Renal cortex interstitium (tissue), 11 donors: ENCODE measurements at regions not wholly inside any gene's neighbourhood (a gene's known extent, or its start where the extent isn't known, plus 50 kb on each side); places are given as distances from the start of the nearest gene placed in this dataset.
"Not testable (repeated sequence)": the region's sequence is repeated elsewhere in the genome, so short reads cannot be mapped to it uniquely, and the experiment has no call there.

Source experiments
- DNase-seq, 11 donors: peaks; one replicate each; pipeline ENCODE4 v3.0.0-alpha.2; 2013; ENCODE audit warnings: low read depth in 9 of 11, low spot score in 4 of 11; ENCODE audit errors: extremely low read depth in 1 of 11

GRCh38 chr6:86153521-86153920 is 510.8 kb upstream of the SYNCRIP start:
- DNase-seq, result no peak

DNA sequence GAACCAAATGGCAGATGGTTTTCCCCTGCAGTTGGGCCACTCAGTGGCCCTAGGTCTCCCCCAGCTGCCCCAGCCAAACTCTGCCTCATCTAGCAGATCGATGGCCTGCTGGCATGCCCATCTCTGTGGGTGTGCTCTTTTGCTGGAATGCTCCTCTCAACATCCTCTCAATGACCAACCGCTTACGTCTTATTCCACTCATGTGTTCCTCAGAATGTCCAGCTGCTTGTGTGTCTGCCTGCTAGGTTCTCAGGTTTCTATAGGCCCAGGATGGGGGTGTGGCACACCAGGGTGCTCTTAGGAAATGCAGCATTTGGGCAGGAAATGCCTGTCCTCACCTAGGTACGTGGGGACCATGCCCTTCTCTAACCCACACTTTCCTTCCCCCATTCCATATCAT is 509.9 kb upstream of the SYNCRIP start:
- DNase-seq, result no peak

DNA sequence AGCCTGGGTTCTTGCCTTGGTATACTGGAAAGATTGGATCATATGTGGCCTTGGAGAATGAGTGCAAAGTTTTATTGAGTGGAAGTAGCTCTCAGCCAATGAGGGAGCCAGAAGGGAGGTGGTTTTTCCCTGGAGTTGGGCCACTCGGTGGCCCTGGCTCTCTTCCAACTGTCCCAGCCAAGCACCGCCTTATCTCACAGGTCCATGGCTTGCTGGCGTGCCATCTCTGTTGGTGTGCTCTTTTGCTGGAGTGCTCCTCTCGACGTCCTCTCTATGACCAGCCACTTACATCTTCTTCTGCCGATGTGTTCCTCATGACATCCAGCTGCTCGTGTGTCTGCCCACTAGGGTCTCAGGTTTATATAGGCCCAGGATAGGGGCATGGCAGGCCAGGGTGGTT is 505.9 kb upstream of the SYNCRIP start:
- DNase-seq, result no peak

- no peak for DNase-seq
These were observed 505.2 kb upstream of the SYNCRIP start for GRCh38 chr6:86147859-86148258.

GRCh38 chr6:86147311-86147710 is 504.6 kb upstream of the SYNCRIP start:
- no peak for DNase-seq

DNA sequence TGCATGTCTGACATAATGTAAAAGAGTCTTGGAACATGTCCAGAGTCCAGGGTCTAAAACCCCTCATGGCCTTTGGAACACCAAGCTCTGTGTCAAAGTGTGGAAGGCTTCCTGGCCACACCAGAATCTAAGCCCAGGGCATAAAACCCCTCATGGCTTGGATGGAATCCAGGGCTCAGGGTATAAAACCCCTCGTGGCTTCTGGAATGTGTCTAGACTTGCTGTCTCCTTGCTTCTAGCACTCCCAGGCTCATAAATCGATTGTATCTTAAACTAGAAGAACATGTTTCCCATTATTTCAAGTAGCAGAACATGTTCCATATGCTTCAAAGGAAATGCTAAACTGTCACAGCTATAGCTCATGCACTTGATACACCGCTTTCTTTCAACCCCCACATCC is 504.1 kb upstream of the SYNCRIP start:
- DNase-seq, result peak in 9 of 11 donors; percentile 13 to 42 (median 32)

- no peak for DNase-seq
These were observed 499.6 kb upstream of the SYNCRIP start for GRCh38 chr6:86142326-86142725.

DNA sequence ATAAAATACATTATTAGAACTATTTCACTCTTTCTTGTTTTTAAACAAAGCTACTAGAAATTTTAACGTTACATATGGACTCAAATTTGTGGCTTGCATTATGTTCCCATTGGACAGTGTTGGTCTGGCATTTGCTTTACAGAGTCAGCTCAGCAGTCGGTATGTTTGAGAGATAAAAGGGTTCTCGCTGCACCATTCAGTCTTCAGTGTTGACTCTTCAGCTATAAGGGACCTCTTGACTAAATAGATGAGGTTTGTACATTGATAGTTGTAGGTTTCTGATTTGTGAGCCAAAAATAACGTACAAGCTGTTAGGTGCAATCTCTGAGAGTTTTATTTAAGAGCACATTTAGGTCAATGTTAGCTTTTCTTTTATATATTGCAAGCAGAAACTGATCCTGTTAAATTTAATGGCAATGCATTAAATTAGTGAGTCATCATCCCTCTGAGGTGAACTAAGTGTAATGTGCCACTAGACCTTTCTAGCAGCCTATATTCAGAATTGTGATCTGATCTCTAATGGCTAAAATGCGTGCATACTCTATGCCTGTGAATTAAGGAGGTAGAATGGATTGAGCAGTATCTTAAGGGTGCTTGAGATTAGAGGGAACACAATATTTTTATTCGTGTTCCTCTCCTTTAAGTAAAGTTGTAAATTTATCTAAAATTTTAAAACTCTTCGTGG is 485.6 kb upstream of the SYNCRIP start:
- DNase-seq, result no peak

DNA sequence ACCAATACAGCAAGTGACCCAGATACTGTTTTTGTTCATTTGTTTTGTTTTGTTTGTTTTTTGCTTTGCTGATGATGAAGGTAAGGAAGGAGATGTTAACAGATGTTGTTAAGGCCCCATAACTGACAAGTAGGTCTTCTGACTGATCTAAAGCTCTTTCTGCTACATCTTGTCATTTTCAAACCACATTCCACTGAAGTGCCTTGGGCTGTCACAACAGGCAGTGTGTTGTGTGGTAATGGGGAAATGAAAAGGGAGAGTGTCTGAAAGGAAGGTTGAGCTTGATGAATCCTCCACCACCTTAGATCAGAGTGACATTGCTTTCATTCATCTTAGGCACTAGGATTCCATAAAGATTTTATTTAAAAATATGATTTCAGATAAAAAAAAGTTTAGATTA is 479.4 kb upstream of the SYNCRIP start:
- no peak for DNase-seq

DNA sequence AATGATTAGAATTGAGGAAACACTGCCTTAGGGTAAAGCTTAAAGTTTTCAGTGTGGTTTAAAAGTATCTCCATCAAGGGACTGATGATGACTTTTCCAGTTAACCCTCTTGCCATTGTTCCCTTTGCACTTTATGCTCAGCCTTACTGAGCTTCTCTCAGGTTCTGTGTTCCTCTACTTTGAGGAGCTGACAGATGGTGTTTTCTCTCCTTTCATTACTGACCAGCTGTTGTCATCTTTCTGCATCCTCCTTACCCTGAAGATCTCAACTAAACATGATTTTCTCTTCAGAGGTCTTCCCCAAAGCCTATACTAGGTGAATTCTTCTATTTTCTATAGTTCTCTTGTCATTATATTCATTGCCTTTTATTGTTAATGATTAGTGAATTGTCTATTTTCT is 475.6 kb upstream of the SYNCRIP start:
- DNase-seq, result no peak

DNA sequence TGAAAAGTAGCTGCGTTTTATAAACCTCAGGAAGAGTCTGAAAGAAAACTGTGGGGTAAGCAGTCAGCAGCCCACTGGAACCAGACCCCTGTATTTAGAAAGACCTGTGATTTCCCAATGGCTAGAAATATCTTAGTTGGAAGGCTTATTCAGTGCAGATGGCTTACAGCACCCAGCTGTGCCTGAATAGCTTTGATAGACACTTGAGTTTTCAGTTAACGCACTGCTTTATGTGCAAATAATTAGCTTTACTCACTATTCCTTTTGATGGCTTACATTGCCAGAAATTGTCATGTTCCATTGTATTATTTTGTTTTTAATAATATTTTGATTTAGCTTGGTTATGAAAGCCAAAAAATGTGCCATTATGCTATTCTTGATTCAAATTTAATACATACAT is 465.3 kb upstream of the SYNCRIP start:
- no peak for DNase-seq

GRCh38 chr6:86087954-86088353 is 445.3 kb upstream of the SYNCRIP start:
- no peak for DNase-seq

GRCh38 chr6:86079938-86080337 is 437.3 kb upstream of the SYNCRIP start:
- no peak for DNase-seq

GRCh38 chr6:86070151-86070550 is 427.5 kb upstream of the SYNCRIP start:
- DNase-seq, result no peak

DNA sequence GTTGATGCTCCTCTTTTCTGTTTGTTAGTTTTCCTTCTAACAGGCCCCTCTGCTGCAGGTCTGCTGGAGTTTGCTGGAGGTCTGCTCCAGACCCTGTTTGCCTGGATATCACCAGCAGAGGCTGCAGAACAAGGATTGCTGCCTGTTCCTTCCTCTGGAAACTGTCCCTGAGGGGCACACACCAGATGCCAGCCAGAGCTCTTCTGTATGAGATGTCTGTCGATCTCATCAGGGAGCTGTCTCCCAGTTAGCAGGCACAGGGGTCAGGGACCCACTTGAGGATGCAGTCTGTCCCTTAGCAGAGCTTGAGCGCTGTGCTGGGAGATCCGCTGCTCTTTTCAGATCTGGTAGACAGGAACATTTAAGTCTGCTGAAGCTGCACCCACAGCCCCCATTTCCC is 422.3 kb upstream of the SYNCRIP start:
- not testable (repeated sequence) for DNase-seq

DNA sequence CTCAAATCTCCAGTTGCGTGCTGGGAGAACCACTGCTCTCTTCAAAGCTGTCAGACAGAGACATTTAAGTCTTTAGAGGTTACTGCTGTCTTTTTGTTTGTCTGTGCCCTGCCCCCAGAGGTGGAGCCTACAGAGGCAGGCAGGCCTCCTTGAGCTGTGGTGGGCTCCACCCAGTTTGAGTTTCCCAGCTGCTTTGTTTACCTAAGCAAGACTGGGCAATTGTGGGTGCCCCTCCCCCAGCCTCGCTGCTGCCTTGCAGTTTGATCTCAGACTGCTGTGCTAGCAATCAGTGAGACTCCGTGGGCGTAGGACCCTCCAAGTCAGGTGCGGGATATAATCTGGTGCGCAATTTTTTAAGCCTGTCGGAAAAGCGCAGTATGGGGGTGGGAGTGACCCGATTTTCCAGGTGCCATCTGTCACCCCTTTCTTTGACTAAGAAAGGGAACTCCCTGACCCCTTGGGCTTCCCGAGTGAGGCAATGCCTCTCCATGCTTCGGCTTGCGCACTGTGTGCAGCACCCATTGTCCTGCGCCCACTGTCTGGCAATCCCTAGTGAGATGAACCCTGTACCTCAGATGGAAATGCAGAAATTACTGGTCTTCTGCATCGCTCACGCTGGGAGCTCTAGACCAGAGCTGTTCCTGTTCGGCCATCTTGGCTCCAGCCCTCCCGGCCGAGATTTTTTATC is 414.8 kb upstream of the SYNCRIP start:
- not testable (repeated sequence) for DNase-seq

DNA sequence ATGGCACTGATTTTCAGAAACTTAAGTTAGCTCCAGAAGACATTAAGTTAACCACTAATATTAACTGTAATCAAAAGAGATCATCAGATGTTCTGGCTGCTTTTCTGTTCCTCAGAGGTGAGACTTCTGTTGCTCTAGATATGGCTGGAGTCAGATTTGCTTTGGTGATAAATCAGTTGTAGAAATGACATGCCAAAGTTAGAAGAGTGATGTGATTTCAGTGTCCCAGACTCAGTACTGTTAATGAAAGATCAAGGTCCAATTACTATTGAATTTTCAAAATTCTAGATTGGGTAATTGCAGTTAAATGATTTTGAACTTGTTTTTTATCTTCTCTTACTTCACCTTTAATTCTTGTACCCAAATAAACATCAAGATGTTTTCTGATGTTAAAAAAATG is 402.4 kb upstream of the SYNCRIP start:
- DNase-seq, result no peak

- DNase-seq, result no peak
These were observed 399.5 kb upstream of the SYNCRIP start for GRCh38 chr6:86042214-86042613.

DNA sequence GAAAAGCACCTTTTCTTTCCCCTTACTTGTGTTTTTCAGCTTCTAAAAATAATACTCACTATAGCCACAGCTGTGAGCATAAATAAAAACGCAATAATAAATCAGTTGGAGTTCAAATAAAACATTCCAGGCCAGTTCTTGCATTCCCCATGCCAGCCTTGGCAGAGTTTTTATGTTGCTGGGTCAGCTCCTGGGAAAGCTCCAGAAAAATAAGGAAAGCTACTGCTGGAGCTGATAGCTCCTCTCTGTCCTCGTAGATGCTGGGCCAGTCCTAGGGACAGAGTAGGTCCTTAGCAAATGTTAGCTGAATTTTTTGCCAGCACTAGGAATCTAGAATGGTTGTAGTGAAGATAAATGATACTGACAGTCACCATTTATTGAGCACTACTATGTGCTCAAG is 389.0 kb upstream of the SYNCRIP start:
- peak in 1 of 11 donors; percentile 0 for DNase-seq

DNA sequence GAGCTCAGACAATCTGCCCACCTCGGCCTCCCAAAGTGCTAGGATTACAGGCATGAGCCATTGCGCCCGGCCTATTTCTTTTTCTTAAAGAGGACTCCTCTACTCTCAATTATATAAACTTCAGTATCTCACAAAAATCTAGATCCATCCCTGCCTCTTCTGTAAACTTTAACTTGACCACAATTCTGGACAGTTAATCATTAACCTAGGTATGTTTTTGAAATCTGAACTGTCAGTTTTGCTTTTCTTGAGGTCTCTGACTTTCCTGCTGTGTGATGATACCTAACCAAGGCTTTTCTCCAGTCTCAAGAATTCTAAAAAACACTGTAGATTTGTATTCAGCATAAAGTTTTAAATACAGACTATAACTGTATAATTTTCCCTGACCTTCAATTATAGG is 388.2 kb upstream of the SYNCRIP start:
- peak in 1 of 11 donors; percentile 1 for DNase-seq

GRCh38 chr6:86028776-86029175 is 386.1 kb upstream of the SYNCRIP start:
- DNase-seq, result no peak
